Stimulated activated naive CD8-positive, alpha-beta T cell treated with anti-CD3 and anti-CD28 coated beads, Interleukin-15, amount 100 ng/mL, for 72 hours (primary cell): ENCODE measurements at regions not wholly inside any gene's neighbourhood (a gene's known extent, or its start where the extent isn't known, plus 50 kb on each side); places are given as distances from the start of the nearest gene placed in this dataset.

ENCODE experiments used
- ATAC-seq: fragments of 150-1000 bp; cut with Tn5 transposase; 2 replicates; pipeline ENCODE4 v1.10.0; 2021; ENCODE audit warnings: mild to moderate bottlenecking, moderate library complexity
- DNase-seq, 2 donors: peaks; one replicate each; pipeline ENCODE4 v3.0.0; 2021 to 2022
- H3K27ac Mint-ChIP-seq, 2 donors: one replicate each; pipeline ENCODE4 v1.8.0; 2022; ENCODE audit warnings: mild to moderate bottlenecking in 2 of 2, mixed read lengths in 2 of 2, moderate library complexity in 2 of 2
- H3K27me3 Mint-ChIP-seq: one replicate; pipeline ENCODE4 v1.8.0; 2022; ENCODE audit warnings: mixed read lengths
- H3K4me1 Mint-ChIP-seq: one replicate; pipeline ENCODE4 v1.8.0; 2022; ENCODE audit warnings: mild to moderate bottlenecking, mixed read lengths
- H3K4me3 Mint-ChIP-seq, 2 donors: one replicate each; pipeline ENCODE4 v1.8.0; 2022; ENCODE audit warnings: mild to moderate bottlenecking in 2 of 2, mixed read lengths in 2 of 2, moderate library complexity in 1 of 2
- H3K9me3 Mint-ChIP-seq, 2 donors: one replicate each; pipeline ENCODE4 v1.8.0; 2022; ENCODE audit warnings: mixed read lengths in 2 of 2

DNA sequence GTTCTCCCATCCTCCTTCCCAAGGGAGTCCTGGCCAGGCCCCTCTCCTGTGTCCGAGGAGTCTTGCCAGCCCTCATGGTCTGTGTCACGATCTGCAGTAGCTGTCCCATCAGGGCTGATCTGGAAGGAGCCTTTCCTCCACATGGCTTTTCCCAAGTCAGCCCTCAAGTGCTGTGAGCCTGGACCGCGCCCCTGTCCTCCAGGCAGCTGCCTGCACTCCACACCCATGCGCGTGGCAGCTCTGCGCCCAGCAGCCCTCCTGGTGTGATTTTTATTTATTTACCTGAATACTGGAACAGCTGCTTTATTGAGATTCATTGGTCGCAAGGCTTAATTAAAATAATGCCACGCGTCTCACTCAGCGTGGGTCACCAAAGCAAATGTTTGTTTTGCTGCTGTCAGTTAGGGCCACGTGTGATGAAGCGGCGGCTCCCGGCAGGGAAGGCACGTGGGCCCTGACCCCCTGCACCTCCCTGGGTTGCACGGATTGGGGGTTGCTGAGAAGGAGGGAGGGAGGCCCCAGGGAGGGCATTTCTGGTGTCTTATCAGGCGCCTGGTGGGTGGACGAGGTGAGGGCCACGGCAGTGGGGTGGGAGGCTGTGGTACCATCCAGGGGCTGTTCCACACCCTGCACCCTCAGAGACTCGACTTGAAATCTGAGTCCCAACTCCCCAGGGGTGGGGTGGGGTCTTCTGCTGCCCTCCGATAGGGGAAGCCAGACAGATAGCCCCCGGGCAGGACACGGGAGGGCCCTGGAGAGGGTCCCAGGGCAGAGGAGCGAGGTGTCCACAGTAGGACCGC, 206.3 kb upstream of the C14orf180 start:
- peaks cover 14% of the 10 kb centered on the region for H3K4me1 Mint-ChIP-seq
- no peaks in the 10 kb centered on the region for H3K9me3 Mint-ChIP-seq
- DNase-seq, result no peak
- peak overlapping the region in 1 of 2 donors; percentile 61 for H3K27ac Mint-ChIP-seq
- no peaks in the 10 kb centered on the region for H3K27me3 Mint-ChIP-seq
- no peak overlapping the region for H3K4me3 Mint-ChIP-seq
- ATAC-seq, result peak; percentile 31

DNA sequence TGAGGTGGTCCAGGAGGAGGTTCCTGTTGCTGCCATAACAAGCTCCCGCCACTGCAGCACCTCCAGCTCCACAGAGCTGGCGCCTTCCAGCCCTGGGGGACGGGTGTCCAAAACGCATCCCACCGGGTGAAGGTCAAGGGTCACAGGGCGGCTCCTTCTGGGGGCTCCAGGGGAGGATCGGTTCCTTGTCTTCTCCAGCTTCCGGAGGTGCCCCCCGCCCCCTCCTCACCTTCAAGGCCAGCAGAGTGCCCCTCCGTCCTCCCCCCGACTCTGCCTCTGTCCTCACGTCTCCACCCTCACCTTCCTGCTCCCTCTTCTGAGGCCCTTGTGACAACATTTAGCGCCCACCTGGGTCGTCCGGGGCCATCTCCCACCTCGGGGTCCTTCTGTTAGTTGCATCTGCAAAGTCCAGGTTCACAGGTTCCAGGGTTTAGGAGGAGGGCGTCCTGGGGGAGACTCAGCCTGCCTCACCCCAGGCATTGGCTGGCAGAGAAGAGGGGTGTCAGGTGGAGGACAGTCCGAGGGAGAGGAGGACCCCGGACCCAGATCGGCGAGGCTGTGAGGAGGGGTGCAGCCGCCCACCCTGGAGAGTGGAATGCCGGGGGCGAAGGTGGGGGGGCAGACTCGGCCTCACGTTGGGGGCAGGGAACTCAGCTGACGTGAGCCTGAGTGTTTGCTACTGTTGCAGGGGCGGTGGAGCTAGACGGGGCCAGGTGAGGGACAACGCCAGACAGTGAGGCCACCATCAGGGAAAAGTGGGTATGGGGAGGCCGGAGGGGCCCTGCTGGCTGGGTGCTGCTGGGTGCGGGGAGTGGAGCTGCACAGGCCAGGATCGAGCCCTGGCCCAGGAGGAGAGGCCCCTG, 205.5 kb upstream of the C14orf180 start:
- H3K27me3 Mint-ChIP-seq, result no peaks in the 10 kb centered on the region
- ATAC-seq, result no peak
- no peak overlapping the region for H3K27ac Mint-ChIP-seq

DNA sequence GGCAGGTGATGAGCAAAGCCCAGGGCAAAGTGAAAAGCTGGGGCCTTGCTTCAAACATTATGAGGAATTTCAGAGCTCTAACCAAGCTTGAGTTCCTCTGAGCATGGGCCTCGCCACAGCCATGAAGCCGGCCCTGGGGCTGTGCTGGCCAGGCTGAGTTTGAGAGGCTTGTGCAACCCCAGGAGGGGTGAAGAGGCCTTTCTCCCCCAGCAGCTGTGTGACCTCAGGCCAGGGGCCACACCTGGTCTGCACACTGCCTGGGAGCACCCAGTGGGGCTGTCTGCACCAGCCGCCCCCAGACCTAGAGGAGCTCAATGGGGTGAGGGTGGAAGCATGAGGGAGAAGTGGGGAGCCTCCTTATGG, 204.9 kb upstream of the C14orf180 start:
- Mint-ChIP-seq H3K9me3 (peaks cover 5 to 12% of the 10 kb centered on the region in 2 donors), H3K27me3 (no peaks in the 10 kb centered on the region), H3K4me1 (peaks cover 21% of the 10 kb centered on the region), H3K27ac (peak overlapping the region in 1 of 2 donors; percentile 15), H3K4me3 (no peak overlapping the region)
- no peak for DNase-seq
- ATAC-seq, result peak; percentile 6

More for the DNA sequence above, 205.5 kb upstream of the C14orf180 start:
- Mint-ChIP-seq H3K4me1 (peaks cover 20% of the 10 kb centered on the region), H3K4me3 (no peak overlapping the region), H3K9me3 (peaks cover 4 to 6% of the 10 kb centered on the region in 2 donors)
- no peak for DNase-seq

DNA sequence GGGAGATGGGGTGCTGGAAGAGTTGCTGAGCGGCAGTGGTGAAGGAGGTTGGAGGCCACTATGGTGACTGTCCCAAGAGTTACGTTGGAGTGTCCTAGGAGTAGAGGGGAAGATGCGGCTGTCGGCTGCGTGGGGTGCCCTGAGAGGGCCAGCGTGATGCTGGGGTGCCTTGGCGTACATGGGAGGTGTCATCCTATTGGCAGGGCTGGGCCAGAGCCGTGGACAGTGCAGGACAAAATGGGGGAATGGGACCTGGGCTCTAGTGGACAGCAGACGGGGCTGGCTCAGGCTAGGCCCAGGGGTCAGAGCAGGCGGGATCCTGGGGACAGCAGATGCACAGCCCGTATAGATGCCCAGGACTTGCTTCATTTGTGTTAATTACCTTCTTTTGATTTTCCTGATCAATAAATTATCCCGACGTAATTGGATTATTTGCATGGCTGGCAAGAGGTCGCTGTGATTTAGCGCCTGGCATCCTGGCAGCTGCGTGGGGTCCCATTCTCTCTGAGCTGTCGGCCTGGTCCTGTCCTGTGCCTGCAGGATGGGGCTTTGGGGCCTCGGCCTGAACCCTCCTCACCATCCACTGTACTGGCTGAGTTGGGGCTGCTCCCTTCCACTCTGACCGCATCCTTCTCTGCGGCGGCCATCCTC, 203.9 kb upstream of the C14orf180 start:
- Mint-ChIP-seq H3K9me3 (peaks cover 12 to 22% of the 10 kb centered on the region in 2 donors), H3K4me3 (no peak overlapping the region), H3K27me3 (no peaks in the 10 kb centered on the region), H3K27ac (no peak overlapping the region), H3K4me1 (peaks cover 21% of the 10 kb centered on the region)
- DNase-seq (no peak), ATAC-seq (no peak)

- no peaks in the 10 kb centered on the region for H3K27me3 Mint-ChIP-seq
These were observed 203.1 kb upstream of the C14orf180 start for GRCh38 chr14:104376202-104377140.

GRCh38 chr14:104377256-104377655, 202.3 kb upstream of the C14orf180 start:
- ATAC-seq, result no peak
- DNase-seq, result no peak
- peaks cover 17% of the 10 kb centered on the region for H3K4me1 Mint-ChIP-seq
- no peaks in the 10 kb centered on the region for H3K27me3 Mint-ChIP-seq
- peaks cover 20 to 34% of the 10 kb centered on the region in 2 donors for H3K9me3 Mint-ChIP-seq
- no peak overlapping the region for H3K4me3 Mint-ChIP-seq
- peak overlapping the region in 1 of 2 donors; percentile 72 for H3K27ac Mint-ChIP-seq

More at GRCh38 chr14:104376202-104377140, 203.1 kb upstream of the C14orf180 start:
- Mint-ChIP-seq H3K27ac (no peak overlapping the region), H3K4me3 (no peak overlapping the region), H3K9me3 (peaks cover 16 to 29% of the 10 kb centered on the region in 2 donors), H3K4me1 (peaks cover 21% of the 10 kb centered on the region)
- no peak for ATAC-seq
- DNase-seq, result no peak

- Mint-ChIP-seq H3K4me3 (no peak overlapping the region), H3K4me1 (peaks cover 6% of the 10 kb centered on the region), H3K27ac (no peak overlapping the region), H3K9me3 (peaks cover 20 to 34% of the 10 kb centered on the region in 2 donors), H3K27me3 (no peaks in the 10 kb centered on the region)
- no peak for ATAC-seq
- no peak for DNase-seq
These were observed 200.9 kb upstream of the C14orf180 start for GRCh38 chr14:104378698-104379113.

GRCh38 chr14:104382361-104383087, 197.0 kb upstream of the C14orf180 start:
- Mint-ChIP-seq H3K27ac (no peak overlapping the region), H3K27me3 (no peaks in the 10 kb centered on the region), H3K9me3 (peaks cover 20 to 34% of the 10 kb centered on the region in 2 donors), H3K4me3 (no peak overlapping the region), H3K4me1 (peaks cover 7% of the 10 kb centered on the region)
- ATAC-seq (no peak), DNase-seq (no peak)

- no peak overlapping the region for H3K27ac Mint-ChIP-seq
- no peaks in the 10 kb centered on the region for H3K27me3 Mint-ChIP-seq
- H3K4me1 Mint-ChIP-seq, result peaks cover 14% of the 10 kb centered on the region
- H3K9me3 Mint-ChIP-seq, result peaks cover 20 to 34% of the 10 kb centered on the region in 2 donors
- no peak overlapping the region for H3K4me3 Mint-ChIP-seq
- ATAC-seq (peak; percentile 6), DNase-seq (no peak)
These were observed 196.2 kb upstream of the C14orf180 start for GRCh38 chr14:104383088-104383995.

DNA sequence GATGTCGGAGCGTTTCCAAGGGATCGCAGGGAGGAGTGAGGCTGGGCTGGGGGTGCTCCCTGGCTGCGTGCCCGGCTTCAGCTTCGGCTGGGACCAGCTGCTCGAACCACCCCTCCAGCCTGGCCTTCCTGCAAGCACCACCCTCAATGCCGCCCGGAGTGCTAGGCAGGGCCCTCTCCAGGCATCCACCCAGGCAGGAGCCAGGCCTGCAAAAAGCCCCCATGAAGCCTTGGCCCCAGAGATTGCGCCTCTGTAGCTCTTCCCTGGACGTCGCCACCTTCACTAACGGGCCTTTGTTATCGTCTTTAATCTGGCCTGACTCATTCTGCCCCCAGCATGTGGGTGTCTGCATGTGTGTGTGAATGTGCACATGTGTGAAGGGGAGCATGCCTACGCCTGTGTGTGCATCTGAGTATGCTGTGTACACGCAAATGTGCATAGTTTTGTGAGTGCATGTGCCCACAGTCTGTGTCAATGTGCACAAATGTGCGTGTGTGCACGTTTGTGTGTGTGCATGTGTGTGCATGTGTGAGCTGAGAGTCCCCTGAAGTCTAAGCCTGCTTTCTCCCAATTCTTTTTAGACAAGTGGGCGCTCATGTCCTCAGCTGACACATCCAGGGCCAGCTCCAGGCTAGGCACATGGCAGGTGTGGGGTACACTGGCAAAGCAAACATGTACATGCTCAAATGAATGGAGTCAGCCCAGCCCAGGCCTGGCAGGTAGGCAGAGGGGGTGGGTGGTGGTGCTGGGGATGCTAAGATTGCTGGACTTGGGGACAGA, 195.4 kb upstream of the C14orf180 start:
- Mint-ChIP-seq H3K4me3 (no peak overlapping the region), H3K4me1 (peaks cover 14% of the 10 kb centered on the region), H3K27me3 (no peaks in the 10 kb centered on the region), H3K9me3 (peaks cover 15 to 28% of the 10 kb centered on the region in 2 donors), H3K27ac (no peak overlapping the region)
- no peak for DNase-seq
- no peak for ATAC-seq

DNA sequence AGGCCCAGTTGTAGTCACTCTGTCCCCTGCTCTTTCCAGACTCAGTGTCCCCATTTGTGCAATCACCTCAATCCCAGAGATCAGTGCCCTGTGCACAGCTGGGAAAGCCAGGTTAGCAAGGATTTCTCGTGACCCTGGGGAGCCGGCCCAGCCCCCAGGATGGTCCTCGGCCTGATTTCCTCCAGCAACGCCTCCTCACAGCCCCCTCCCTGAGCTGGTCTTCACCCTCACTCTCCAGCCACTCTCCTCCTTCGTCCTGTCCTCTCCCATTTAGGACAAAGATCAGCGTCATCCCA, 194.8 kb upstream of the C14orf180 start:
- no peak overlapping the region for H3K27ac Mint-ChIP-seq
- H3K9me3 Mint-ChIP-seq, result peaks cover 15 to 22% of the 10 kb centered on the region in 2 donors
- no peak for DNase-seq
- H3K27me3 Mint-ChIP-seq, result no peaks in the 10 kb centered on the region
- H3K4me3 Mint-ChIP-seq, result no peak overlapping the region
- no peak for ATAC-seq
- peaks cover 19% of the 10 kb centered on the region for H3K4me1 Mint-ChIP-seq

- H3K4me3 Mint-ChIP-seq, result no peak overlapping the region
- H3K27me3 Mint-ChIP-seq, result no peaks in the 10 kb centered on the region
- peaks cover 23% of the 10 kb centered on the region for H3K4me1 Mint-ChIP-seq
- ATAC-seq (no peak), DNase-seq (no peak)
- H3K9me3 Mint-ChIP-seq, result peaks cover 14 to 18% of the 10 kb centered on the region in 2 donors
- no peak overlapping the region for H3K27ac Mint-ChIP-seq
These were observed 194.5 kb upstream of the C14orf180 start for GRCh38 chr14:104385111-104385510.
